ENCODE measurements at regions not wholly inside any gene's neighbourhood (a gene's known extent, or its start where the extent isn't known, plus 50 kb on each side); places are given as distances from the start of the nearest gene placed in this dataset.
"Not testable (repeated sequence)": the region's sequence is repeated elsewhere in the genome, so short reads cannot be mapped to it uniquely, and the experiment has no call there.

DNA sequence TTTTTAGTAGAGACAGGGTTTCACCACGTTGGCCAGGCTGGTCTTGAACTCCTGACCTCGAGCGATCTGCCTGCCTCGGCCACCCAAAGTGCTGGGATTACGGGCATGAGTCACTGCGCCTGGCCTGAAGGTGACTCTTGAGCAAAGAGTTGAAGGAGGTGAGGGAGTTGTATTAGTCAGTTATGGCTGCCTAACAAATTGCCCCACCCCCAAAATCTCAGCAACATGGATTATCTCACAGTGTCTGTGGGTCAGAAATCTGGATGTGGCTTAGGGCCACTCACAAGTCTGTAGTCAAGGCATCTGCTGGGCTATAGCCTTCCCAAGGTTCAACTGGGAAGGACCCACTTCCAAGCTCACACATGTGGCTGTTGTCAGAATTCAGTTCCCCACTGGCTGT lies 52.8 kb upstream of the ADGRE5 start:
- in situ Hi-C loops (cut with MboI; ENCODE audit: low sequenced_read_pairs) = loop anchor here (25.0 kb wide), 1 partner anchor 441 kb away; the partner anchor contains the start of gene NANOS3

DNA sequence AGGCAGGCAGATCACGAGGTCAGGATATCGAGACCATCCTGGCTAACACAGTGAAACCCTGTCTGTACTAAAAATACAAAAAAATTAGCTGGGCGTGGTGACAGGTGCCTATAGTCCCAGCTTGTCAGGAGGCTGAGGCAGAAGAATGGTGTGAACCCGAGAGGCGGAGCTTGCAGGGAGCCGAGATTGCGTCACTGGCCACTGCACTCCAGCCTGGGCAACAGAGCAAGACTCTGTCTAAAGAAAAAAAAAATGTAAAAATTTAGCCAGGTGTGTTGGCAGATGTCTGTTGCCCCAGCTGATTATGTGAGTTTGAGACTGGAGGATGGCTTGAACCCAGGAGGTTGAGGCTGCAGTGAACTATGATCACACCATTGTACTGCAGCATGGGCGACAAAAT lies 54.2 kb upstream of the ADGRE5 start:
- in situ Hi-C loops (cut with MboI; ENCODE audit: low sequenced_read_pairs) = loop anchor here (25.0 kb wide), 1 partner anchor 440 kb away; the partner anchor contains the start of gene NANOS3

GRCh38 chr19:14325863-14326262 lies 55.4 kb upstream of the ADGRE5 start:
- in situ Hi-C loops (cut with MboI; ENCODE audit: low sequenced_read_pairs) = loop anchor here (25.0 kb wide), 1 partner anchor 439 kb away; the partner anchor contains the start of gene NANOS3

DNA sequence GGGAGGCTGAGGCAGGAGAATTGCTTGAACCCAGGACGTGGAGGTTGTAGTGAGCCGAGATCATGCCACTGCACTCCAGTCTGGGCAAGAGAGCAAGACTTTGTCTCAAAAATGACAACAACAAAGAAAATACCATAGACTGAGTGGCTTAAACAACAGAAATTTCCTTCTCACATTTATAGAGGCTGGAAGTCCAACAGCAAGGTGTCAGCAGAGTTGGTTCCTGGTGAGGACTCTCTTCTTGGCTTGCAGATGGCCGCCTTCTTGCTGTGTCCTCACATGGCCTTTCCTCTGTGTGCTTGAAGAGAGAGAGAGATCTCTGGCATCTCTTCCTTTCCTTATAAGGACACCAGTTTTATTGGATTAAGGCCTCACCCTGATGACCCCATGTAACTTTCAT lies 56.1 kb upstream of the ADGRE5 start:
- in situ Hi-C loops (cut with MboI; ENCODE audit: low sequenced_read_pairs) = loop anchor here (25.0 kb wide), 1 partner anchor 438 kb away; the partner anchor contains the start of gene NANOS3

DNA sequence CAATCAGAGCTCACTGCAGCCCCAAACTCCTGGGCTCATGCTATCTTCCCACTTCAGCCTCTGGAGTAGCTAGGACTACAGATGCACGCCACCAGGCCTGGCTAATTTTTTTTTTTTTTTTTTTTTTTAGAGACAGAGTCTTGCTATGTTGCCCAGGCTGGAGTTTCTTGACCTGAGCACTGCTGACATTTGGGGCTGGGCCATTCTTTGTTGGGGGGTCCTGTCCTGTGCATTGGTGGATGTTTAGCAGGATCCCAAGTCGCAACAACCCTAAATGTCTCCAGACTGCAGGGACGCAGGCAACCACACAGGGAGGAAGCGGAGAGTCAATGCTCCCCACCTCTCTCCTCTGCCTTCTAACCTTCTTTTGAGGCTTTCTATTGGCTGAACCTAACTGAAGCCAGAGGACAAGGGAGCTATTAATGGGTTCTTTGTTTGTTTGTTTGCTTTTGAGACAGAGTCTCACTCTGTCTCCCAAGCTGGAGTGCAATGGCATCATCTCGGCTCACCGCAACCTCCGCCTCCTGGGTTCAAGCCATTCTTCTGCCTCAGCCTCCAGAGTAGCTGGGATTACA lies 58.3 kb upstream of the ADGRE5 start:
- in situ Hi-C loops (cut with MboI; ENCODE audit: low sequenced_read_pairs) = no loop called here

- in situ Hi-C loops (cut with MboI; ENCODE audit: low sequenced_read_pairs) = no loop called here
Observed at GRCh38 chr19:14320253-14320652, 61.0 kb upstream of the ADGRE5 start.

DNA sequence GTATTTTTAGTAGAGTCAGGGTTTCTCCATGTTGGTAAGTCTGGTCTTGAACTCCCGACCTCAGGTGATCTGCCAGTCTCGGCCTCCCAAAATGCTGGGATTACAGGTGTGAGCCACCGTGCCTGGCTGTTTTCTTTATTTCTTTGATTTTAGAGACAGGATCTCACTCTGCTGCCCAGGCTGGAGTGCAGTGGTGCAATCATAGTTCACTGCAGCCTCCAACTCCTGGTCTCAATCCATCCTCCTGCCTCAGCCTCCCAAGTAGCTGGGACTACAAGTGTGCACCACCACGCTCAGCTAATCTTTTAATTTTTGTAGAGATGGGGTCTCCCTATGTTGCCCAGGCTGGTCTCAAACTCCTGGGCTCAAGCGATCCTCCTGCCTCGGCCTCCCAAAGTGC lies 61.5 kb upstream of the ADGRE5 start:
- in situ Hi-C loops (cut with MboI; ENCODE audit: low sequenced_read_pairs) = not testable (repeated sequence)

DNA sequence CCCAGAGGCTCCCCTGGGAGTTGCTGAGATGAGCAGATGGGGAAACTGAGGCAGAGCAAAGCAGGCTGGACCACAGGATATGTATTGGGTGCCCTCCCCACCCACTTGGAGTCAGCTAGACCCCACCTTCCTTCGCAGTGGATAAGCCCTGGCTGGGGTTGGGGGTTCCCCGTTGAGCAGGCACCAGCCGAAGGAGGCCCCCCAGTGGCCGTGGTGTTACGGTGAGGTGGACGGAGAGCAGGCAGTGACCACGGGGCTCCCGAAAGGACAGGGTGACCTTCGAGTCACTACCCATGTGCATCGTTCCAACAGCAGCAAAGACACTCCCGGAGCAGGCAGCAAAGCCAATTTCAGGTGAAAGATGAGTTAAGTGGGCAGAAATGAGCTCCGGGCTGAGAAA lies 62.4 kb upstream of the ADGRE5 start:
- in situ Hi-C loops (cut with MboI; ENCODE audit: low sequenced_read_pairs) = no loop called here

GRCh38 chr19:14317157-14317556 lies 64.1 kb upstream of the ADGRE5 start:
- in situ Hi-C loops (cut with MboI; ENCODE audit: low sequenced_read_pairs) = no loop called here

DNA sequence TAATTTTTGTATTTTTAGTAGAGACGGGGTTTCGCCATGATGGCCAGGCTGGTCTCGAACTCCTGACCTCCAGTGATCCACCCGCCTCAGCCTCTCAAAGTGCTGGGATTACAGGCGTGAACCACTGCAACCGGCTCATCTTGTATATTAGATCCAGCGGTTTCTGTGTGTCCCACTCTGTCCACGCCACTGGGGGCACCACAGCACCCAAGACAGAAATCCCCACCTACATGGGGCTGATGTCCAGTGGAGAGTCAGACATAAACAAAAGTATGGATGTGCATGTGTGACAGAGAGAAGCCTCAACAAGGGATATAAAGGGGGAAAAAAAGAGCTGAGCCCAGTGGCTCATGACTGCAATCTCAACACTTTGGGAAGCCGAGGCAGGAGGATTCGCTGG lies 65.8 kb upstream of the ADGRE5 start:
- in situ Hi-C loops (cut with MboI; ENCODE audit: low sequenced_read_pairs) = no loop called here

DNA sequence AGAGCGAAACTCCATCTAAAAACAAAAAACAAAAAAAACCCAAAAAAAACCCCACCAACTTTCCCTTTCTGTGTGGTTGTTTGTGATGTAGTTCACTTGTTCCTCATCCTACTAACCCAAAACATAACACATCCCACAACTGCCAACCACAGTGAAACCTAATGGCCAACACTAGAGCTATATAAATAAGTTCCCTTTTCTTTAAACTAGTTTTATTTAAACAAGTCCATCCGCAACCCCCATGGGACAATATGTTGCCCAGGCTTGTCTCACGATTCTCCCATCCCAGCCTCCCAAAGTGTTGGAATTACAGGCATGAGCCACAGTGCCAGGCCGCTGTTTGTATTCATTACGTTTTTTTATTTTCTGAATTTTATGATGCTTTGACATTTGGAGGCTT lies 71.2 kb upstream of the ADGRE5 start:
- in situ Hi-C loops (cut with MboI; ENCODE audit: low sequenced_read_pairs) = no loop called here

DNA sequence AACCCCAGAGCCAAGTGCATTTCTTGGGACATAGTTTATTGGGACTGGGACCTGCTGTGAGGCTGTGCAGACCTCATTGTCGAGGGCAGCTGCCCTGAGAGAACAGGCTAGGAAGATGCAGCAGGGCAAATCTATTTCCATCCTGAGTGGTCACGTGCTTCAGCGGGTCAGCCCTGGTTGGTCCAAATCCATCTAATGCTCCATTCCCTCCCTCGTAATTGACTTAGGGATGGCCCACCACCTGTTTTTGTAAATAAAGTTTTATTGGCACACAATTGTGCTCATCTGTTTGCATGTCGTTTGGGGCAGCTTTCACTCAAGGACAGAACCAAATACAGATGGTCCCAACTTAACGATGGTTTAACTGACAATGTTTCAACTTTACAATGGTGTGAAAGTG lies 75.5 kb upstream of the ADGRE5 start:
- in situ Hi-C loops (cut with MboI; ENCODE audit: low sequenced_read_pairs) = no loop called here

- in situ Hi-C loops (cut with MboI; ENCODE audit: low sequenced_read_pairs) = no loop called here
Observed at GRCh38 chr19:14301150-14301549, 80.1 kb upstream of the ADGRE5 start.

DNA sequence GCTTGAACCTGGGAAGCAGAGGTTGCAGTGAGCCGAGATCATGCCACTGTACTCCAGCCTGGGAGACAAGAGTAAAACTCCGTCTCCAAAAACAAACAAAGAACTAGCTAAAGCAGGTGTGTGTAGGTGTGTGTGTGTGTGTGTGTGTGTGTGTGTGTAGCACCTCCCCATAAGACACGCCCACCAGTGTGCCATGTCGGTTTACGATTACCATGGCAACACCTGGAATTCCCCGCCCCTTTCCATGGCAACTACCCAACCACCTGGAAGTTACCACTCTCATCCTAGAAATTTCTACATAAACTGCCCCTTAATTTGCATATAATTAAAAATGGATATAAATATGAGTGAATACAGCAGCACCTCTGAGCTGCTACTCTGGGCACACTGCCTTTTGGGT lies 80.9 kb upstream of the ADGRE5 start:
- in situ Hi-C loops (cut with MboI; ENCODE audit: low sequenced_read_pairs) = no loop called here

DNA sequence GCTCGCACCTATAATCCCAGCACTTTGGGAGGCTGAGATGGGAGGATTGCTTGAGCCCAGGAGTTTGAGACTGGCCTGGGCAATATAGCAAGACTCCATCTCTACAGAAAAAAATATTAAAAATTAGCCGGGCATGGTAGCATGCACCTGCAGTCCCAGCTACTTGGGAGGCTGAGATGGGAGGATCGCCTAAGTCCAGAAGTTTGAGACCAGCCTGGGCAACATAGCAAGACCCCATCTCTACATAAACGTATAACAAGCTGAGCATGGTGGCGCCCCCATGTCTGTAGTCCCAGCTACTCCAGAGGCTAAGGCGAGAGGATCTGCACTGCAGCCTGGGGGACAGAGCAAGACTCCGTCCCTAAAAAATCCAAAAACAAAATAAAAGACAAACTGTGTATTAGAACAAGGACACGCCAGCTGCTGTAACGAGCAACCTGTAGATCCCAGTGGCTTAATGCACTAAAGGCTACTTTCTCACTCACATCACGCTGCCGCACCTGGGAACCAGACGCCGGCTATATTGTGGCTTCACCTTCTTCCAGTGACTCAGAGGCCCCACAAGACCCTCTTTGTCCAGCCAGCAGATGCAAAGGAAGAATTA lies 81.9 kb upstream of the ADGRE5 start:
- in situ Hi-C loops (cut with MboI; ENCODE audit: low sequenced_read_pairs) = not testable (repeated sequence)

DNA sequence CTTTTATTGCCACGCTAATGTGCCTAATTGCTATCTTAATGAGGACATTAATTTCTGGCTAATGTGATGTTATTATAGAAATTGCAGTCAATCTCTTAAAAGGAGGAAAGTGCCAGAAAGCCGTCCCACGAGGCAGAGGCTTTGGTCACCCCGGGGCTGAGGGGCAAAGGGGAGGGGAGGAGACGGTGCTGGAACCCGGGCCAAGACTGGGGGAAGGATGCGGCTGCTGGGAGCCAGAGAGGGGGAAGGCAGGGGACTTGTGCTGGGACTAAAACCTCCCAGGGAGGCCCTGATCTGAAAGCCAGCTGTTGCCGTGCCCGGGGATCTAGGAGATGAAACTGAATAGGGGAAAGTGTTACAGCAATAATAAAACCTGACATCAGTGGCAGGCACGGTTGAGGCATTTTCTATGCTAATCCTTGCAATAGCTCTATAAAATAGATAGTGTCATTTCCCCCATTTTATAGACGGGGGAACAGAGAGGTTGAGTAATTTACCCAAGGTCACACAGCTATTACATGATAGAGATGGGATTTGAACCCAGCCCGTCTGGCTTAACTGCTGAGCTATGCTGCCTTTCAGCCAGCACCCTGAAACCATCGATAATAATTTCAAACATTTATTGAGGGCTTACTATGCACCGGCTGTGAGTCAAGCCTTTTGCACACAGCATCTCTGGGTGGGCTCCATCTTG lies 83.2 kb upstream of the ADGRE5 start:
- in situ Hi-C loops (cut with MboI; ENCODE audit: low sequenced_read_pairs) = not testable (repeated sequence)

GRCh38 chr19:14294974-14295373 lies 86.3 kb upstream of the ADGRE5 start:
- in situ Hi-C loops (cut with MboI; ENCODE audit: low sequenced_read_pairs) = not testable (repeated sequence)

DNA sequence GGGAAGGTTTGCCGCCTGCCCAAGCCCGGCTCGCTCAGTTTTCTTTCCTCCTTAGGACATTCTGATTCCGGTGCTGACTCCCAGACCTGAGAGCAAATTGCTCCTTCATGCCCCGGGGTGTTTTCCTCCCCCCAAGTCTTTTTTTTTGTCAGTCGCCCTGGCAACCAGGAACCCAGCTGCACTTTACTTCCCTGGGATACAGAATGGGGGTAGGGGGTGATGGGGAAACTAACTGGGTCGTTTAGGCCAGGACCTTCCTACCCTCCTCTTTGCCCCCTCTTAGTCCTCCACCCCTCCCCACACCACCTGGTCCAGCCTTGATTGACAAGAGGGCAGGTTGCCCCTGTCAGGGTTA lies 87.5 kb upstream of the ADGRE5 start:
- in situ Hi-C loops (cut with MboI; ENCODE audit: low sequenced_read_pairs) = not testable (repeated sequence)

DNA sequence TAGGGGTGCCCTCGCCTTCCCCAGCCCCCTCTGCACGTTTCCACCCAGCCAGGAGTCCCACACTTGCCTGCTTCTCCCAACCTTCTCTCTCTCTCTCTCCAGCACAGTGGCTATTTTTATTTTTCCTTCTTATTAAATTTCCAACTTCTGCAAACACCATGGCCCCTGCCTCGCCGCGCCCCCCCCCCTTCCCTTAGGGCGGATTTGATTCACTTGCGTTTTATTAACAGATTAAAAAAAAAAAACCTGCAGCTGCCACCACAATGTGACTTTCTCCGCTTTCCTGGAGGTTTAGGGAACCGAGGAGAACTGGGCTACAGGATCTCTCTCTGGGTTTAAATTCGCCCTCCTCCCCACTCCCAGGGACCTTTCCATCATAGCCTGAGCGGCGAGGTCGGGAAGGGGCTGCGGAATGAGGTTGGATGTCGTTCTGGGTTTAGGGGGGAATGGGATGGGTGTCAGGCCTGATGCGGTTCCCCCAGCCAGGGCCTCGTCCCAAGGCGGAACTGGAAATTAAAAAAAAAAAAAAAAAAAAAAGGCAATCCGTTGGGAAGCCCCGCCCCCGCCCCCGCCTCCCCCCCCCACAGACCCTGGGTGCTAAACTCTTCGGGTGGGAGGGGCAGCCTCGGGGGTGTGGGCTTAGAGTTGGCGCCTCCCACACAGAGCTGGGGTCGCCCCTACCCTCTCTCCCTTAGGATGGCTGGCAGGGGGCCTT lies 87.3 kb upstream of the ADGRL1 start:
- in situ Hi-C loops (cut with MboI; ENCODE audit: low sequenced_read_pairs) = not testable (repeated sequence)

GRCh38 chr19:14289810-14290209 lies 83.8 kb upstream of the ADGRL1 start:
- in situ Hi-C loops (cut with MboI; ENCODE audit: low sequenced_read_pairs) = not testable (repeated sequence)

DNA sequence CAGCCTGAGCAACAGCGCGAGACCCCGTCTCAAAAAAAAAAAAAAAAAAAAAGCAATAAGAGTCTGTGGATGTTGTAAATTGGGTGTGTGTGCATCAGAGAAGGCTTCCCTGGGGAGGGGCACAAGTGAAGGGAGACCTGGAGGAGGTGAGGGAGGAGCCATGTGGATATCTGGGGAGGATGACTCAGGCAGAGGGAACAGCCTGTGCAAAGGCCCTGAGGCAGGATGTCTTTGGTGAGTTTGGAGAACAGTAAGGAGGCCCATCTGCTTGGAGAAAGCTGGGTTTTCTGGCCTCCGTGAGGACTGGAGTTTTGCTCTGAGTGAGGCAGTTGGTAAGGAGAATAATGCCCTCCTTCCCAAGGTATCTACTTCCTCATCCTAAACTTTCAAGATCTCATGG lies 81.9 kb upstream of the ADGRL1 start:
- in situ Hi-C loops (cut with MboI; ENCODE audit: low sequenced_read_pairs) = not testable (repeated sequence)

GRCh38 chr19:14286594-14286993 lies 80.6 kb upstream of the ADGRL1 start:
- in situ Hi-C loops (cut with MboI; ENCODE audit: low sequenced_read_pairs) = not testable (repeated sequence)

Data from HL-60/S4 (cell line).